Nephron progenitor cell (in vitro differentiated cells): ENCODE measurements at regions not wholly inside any gene's neighbourhood (a gene's known extent, or its start where the extent isn't known, plus 50 kb on each side); places are given as distances from the start of the nearest gene placed in this dataset.

ENCODE experiments used
- DNase-seq: peaks from one replicate; pipeline ENCODE4 v3.0.0; 2021
- H3K27ac Mint-ChIP-seq: 2 replicates; pipeline ENCODE4 v1.8.0; 2021; ENCODE audit warnings: mild to moderate bottlenecking, moderate library complexity, mixed read lengths
- H3K27me3 Mint-ChIP-seq: 2 replicates; pipeline ENCODE4 v1.8.0; 2021; ENCODE audit warnings: mild to moderate bottlenecking, low read depth, mixed read lengths; ENCODE audit not compliant: poor library complexity
- H3K36me3 Mint-ChIP-seq: 2 replicates; pipeline ENCODE4 v1.8.0; 2021; ENCODE audit warnings: low read depth, mixed read lengths
- H3K4me1 Mint-ChIP-seq: 2 replicates; pipeline ENCODE4 v1.8.0; 2021; ENCODE audit warnings: mixed read lengths
- H3K4me3 Mint-ChIP-seq: 2 replicates; pipeline ENCODE4 v1.8.0; 2021; ENCODE audit warnings: mild to moderate bottlenecking, moderate library complexity, mixed read lengths
- H3K9me3 Mint-ChIP-seq: 2 replicates; pipeline ENCODE4 v1.8.0; 2021; ENCODE audit warnings: mild to moderate bottlenecking, moderate library complexity, mixed read lengths
- CTCF ChIP-seq: fragments of 200-600 bp; sonication (generic); IDR thresholded peaks from 2 replicates; pipeline ENCODE4 v1.5.0; 2021; ENCODE audit warnings: antibody characterized with exemption

- Mint-ChIP-seq H3K36me3 (peaks cover 9% of the 10 kb centered on the region), H3K4me1 (peaks cover 24% of the 10 kb centered on the region), H3K27me3 (peaks cover 2% of the 10 kb centered on the region), H3K27ac (no peak overlapping the region), H3K9me3 (peaks cover 9% of the 10 kb centered on the region), H3K4me3 (no peak overlapping the region)
- no peak for TF ChIP-seq CTCF
- no peak for DNase-seq
Measured at GRCh38 chr2:7338961-7339360, 421.7 kb downstream of the RNF144A start.

- no peak for DNase-seq
- H3K4me3 Mint-ChIP-seq = no peak overlapping the region
- peaks cover 23% of the 10 kb centered on the region for H3K4me1 Mint-ChIP-seq
- peaks cover 3% of the 10 kb centered on the region for H3K27me3 Mint-ChIP-seq
- no peaks in the 10 kb centered on the region for H3K36me3 Mint-ChIP-seq
- TF ChIP-seq CTCF = no peak
- H3K27ac Mint-ChIP-seq = no peak overlapping the region
- H3K9me3 Mint-ChIP-seq = no peaks in the 10 kb centered on the region
Measured at GRCh38 chr2:7346336-7346735, 429.1 kb downstream of the RNF144A start.

GRCh38 chr2:7348761-7349160 is 431.5 kb downstream of the RNF144A start:
- peaks cover 23% of the 10 kb centered on the region for H3K4me1 Mint-ChIP-seq
- no peak for TF ChIP-seq CTCF
- no peaks in the 10 kb centered on the region for H3K9me3 Mint-ChIP-seq
- H3K4me3 Mint-ChIP-seq = no peak overlapping the region
- H3K27ac Mint-ChIP-seq = no peak overlapping the region
- no peak for DNase-seq
- no peaks in the 10 kb centered on the region for H3K36me3 Mint-ChIP-seq
- peaks cover 3% of the 10 kb centered on the region for H3K27me3 Mint-ChIP-seq

- Mint-ChIP-seq H3K9me3 (no peaks in the 10 kb centered on the region), H3K36me3 (no peaks in the 10 kb centered on the region), H3K27ac (no peak overlapping the region)
Measured at GRCh38 chr2:7352191-7352590, 435.0 kb downstream of the RNF144A start.

GRCh38 chr2:7353571-7353970 is 436.4 kb downstream of the RNF144A start:
- peaks cover 4% of the 10 kb centered on the region for H3K27me3 Mint-ChIP-seq
- no peak for TF ChIP-seq CTCF
- peaks cover 27% of the 10 kb centered on the region for H3K4me1 Mint-ChIP-seq
- H3K4me3 Mint-ChIP-seq = no peak overlapping the region
- H3K36me3 Mint-ChIP-seq = no peaks in the 10 kb centered on the region
- no peak for DNase-seq
- no peaks in the 10 kb centered on the region for H3K9me3 Mint-ChIP-seq
- H3K27ac Mint-ChIP-seq = no peak overlapping the region

More at GRCh38 chr2:7352191-7352590, 435.0 kb downstream of the RNF144A start:
- TF ChIP-seq CTCF = no peak
- Mint-ChIP-seq H3K4me3 (no peak overlapping the region), H3K27me3 (no peaks in the 10 kb centered on the region), H3K4me1 (peaks cover 35% of the 10 kb centered on the region)
- DNase-seq = no peak

GRCh38 chr2:7355781-7356180 is 438.6 kb downstream of the RNF144A start:
- Mint-ChIP-seq H3K36me3 (no peaks in the 10 kb centered on the region), H3K9me3 (no peaks in the 10 kb centered on the region), H3K27me3 (peaks cover 4% of the 10 kb centered on the region), H3K4me3 (no peak overlapping the region), H3K4me1 (peaks cover 36% of the 10 kb centered on the region), H3K27ac (peak overlapping the region; percentile 61)
- no peak for DNase-seq
- no peak for TF ChIP-seq CTCF
